Coronary artery (tissue), 2 donors: ENCODE measurements at regions not wholly inside any gene's neighbourhood (a gene's known extent, or its start where the extent isn't known, plus 50 kb on each side); places are given as distances from the start of the nearest gene placed in this dataset.

ENCODE experiments used
- DNase-seq: peaks from one replicate; pipeline ENCODE4 v3.0.0-alpha.2; 2017; ENCODE audit warnings: low spot score
- H3K27ac ChIP-seq, 2 donors: fragments of 200-600 bp; sonication (generic); one replicate each; pipeline ENCODE4 v1.5.1; 2016 to 2019
- H3K4me3 ChIP-seq: fragments of 200-600 bp; sonication (generic); 2 replicates; pipeline ENCODE4 v1.5.1; 2016; ENCODE audit warnings: mild to moderate bottlenecking, moderate library complexity
- CTCF ChIP-seq: fragments of 200-600 bp; sonication (generic); IDR thresholded peaks from one replicate; pipeline ENCODE4 v1.5.1; 2019; ENCODE audit warnings: antibody characterized with exemption

GRCh38 chr1:29859126-29859525, 622.8 kb downstream of the PTPRU start:
- Histone ChIP-seq H3K27ac (no peak overlapping the region), H3K4me3 (no peak overlapping the region)
- TF ChIP-seq CTCF = no peak
- DNase-seq = no peak

- no peak for DNase-seq
- H3K27ac ChIP-seq = no peak overlapping the region
- H3K4me3 ChIP-seq = no peak overlapping the region
- no peak for TF ChIP-seq CTCF
These were observed 622.3 kb downstream of the PTPRU start for GRCh38 chr1:29858646-29859045.

DNA sequence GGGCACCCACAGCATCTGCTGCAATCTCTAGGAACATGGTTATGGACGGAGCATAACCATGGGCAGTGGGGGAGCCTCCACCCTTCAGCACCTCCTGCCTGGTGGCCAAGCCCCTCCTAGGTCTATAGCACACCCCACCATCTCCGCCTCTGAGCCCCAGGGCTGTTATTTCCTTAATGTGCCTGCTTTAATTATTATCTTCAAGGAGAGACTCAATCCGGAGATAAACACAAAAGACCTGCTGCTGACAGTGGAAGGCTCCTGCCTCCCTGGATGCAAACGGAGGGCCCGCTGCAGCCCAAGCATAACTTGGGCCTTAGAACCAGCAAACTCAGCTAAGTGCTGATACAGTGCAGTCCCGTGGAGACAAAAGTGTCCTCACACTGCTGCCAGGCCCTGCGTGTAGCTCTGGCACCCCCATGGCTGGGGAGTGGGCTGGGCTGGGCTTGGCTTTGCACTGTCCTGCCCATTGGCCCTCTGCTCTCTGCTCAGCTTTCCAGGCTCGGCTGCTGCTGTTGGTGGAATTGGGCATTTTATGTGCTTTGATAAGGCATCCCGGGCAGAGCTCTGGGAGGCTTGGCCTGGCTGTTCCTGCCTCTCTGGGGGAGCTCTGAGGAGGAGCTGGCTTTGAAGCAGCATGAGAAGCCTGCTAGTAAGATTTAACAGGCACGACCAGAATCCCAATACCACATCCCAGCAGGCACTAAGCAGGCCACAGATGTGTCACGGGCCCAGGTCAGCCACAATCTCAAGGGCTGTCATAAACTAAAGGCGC, 620.2 kb downstream of the PTPRU start:
- no peak overlapping the region for H3K27ac ChIP-seq
- H3K4me3 ChIP-seq = no peak overlapping the region
- no peak for TF ChIP-seq CTCF
- DNase-seq = no peak

DNA sequence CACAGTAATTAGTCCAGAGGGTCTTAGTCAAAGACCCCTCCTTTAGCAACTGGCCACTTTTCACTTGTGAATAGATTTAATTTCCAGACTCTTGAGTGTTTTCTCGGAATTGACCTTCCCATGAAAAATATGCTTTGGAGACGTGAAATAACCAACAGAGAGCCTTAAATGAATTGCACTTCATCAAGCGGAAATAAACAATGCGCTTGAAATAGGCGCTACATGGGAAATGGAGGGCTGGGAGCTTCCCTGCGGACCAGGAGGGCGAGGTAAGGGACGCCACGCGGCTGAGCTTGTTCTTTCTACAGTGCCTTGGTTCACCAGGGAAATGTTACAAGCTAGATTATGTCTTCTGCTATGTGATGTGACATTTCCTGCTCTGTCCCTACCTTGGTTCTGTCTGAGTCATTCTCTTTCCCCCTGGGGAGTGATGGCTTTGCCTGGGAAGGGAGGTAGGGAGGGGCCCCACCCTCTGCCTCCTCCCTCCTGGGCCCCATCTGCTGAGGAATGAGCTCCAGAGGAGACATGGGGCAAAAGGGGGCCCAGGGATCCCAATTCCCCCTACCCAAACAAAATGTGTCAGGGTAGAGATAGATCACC, 619.3 kb downstream of the PTPRU start:
- Histone ChIP-seq H3K27ac (no peak overlapping the region), H3K4me3 (no peak overlapping the region)
- peak; percentile 31 for DNase-seq
- no peak for TF ChIP-seq CTCF

- no peak for TF ChIP-seq CTCF
- H3K4me3 ChIP-seq = no peak overlapping the region
- peak; percentile 33 for DNase-seq
- no peak overlapping the region for H3K27ac ChIP-seq
These were observed 618.5 kb downstream of the PTPRU start for GRCh38 chr1:29854700-29855276.

GRCh38 chr1:29853716-29854330, 617.5 kb downstream of the PTPRU start:
- no peak for TF ChIP-seq CTCF
- no peak overlapping the region for H3K27ac ChIP-seq
- no peak overlapping the region for H3K4me3 ChIP-seq
- peak; percentile 50 for DNase-seq
